ENCODE measurements at regions not wholly inside any gene's neighbourhood (a gene's known extent, or its start where the extent isn't known, plus 50 kb on each side); places are given as distances from the start of the nearest gene placed in this dataset.

DNA sequence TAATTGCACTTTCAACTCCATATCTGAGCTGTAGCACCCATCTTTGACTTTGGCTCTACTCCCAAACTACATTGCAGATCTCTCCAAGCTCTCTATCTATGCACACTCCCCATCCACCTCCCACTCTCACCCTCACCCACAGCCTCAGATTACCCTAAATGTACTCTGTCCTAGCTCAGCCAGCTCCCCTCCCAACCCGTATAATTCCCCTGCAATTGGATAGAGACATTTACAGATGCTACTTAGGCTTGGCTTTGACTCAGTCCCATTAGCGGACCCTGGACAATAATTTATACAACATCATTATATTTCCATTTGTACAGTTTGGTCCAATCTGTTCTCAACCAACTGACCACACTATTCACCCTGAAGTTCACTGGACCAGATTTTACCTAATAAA is 338.9 kb upstream of the ANO3 start:
- Mint-ChIP-seq H3K4me3 (no peak overlapping the region), H3K4me1 (ENCODE audit: low read depth) (no peaks in the 10 kb centered on the region), H3K27ac (no peak overlapping the region), H3K27me3 (ENCODE audit: insufficient read depth) (no peaks in the 10 kb centered on the region), H3K36me3 (ENCODE audit: low read depth) (no peaks in the 10 kb centered on the region), H3K9me3 (no peaks in the 10 kb centered on the region)
- intact Hi-C loops (cut with micrococcal nuclease): no loop called here
- DNase-seq (ENCODE audit: low spot score): no peak

DNA sequence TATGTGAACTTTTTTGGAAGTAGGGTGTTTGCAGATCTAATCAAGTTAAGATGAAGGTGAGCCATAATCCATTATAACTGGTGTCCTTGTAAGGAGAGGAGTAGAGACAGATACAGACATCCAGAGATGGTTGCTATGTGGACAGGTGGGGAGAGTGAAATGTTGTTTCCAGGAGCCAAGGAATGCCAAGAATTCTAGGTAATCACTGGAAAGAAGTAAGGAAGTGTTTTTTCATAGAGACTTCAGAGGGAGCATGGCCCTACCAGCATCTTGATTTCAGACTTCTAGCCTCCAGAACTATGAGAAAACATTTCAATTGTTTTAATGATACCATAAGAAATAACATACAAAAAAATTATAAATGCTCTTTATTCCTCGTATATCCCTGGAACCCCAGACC is 320.5 kb upstream of the ANO3 start:
- DNase-seq (ENCODE audit: low spot score): no peak
- Mint-ChIP-seq H3K27ac (no peak overlapping the region), H3K36me3 (ENCODE audit: low read depth) (no peaks in the 10 kb centered on the region), H3K9me3 (no peaks in the 10 kb centered on the region), H3K4me3 (no peak overlapping the region), H3K27me3 (ENCODE audit: insufficient read depth) (no peaks in the 10 kb centered on the region), H3K4me1 (ENCODE audit: low read depth) (no peaks in the 10 kb centered on the region)
- intact Hi-C loops (cut with micrococcal nuclease): no loop called here

- H3K4me1 Mint-ChIP-seq (ENCODE audit: low read depth): no peaks in the 10 kb centered on the region
- no peak overlapping the region for H3K27ac Mint-ChIP-seq
- no peak for DNase-seq (ENCODE audit: low spot score)
- H3K9me3 Mint-ChIP-seq: no peaks in the 10 kb centered on the region
- no peaks in the 10 kb centered on the region for H3K27me3 Mint-ChIP-seq (ENCODE audit: insufficient read depth)
- no peak overlapping the region for H3K4me3 Mint-ChIP-seq
- intact Hi-C loops (cut with micrococcal nuclease): no loop called here
- no peaks in the 10 kb centered on the region for H3K36me3 Mint-ChIP-seq (ENCODE audit: low read depth)
These were observed 317.3 kb upstream of the ANO3 start for GRCh38 chr11:26014456-26015115.

DNA sequence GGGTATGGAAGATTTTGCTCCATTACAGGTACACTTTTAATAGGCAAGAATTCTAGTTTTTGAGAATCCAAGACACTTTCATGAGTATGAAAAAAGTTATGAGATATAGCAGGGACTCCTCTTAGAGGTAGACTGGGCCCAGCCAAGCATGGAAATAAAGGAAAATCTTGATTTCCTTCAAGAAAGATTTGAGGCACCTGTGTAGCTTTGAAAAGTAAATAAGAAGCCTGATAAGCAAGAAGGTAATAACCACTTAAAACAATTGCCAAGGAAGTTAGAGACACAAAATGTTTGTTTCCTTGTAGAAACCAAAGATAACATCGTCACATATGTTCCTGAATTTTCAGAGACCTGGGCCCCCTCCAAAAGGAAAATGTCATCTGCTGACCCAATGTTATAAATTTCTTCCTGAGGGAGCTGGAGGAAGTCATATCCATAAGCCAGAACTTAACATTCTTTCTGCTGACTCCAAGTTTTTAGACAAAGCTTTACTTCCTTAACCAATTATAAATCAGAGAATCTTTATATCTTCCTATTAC is 314.5 kb upstream of the ANO3 start:
- Mint-ChIP-seq H3K4me1 (ENCODE audit: low read depth) (no peaks in the 10 kb centered on the region), H3K9me3 (no peaks in the 10 kb centered on the region), H3K36me3 (ENCODE audit: low read depth) (no peaks in the 10 kb centered on the region), H3K27ac (no peak overlapping the region), H3K27me3 (ENCODE audit: insufficient read depth) (no peaks in the 10 kb centered on the region), H3K4me3 (no peak overlapping the region)
- DNase-seq (ENCODE audit: low spot score): no peak
- intact Hi-C loops (cut with micrococcal nuclease): no loop called here

- no peaks in the 10 kb centered on the region for H3K9me3 Mint-ChIP-seq
- H3K27me3 Mint-ChIP-seq (ENCODE audit: insufficient read depth): no peaks in the 10 kb centered on the region
- DNase-seq (ENCODE audit: low spot score): no peak
- intact Hi-C loops (cut with micrococcal nuclease): no loop called here
- H3K36me3 Mint-ChIP-seq (ENCODE audit: low read depth): no peaks in the 10 kb centered on the region
- no peak overlapping the region for H3K4me3 Mint-ChIP-seq
- H3K27ac Mint-ChIP-seq: no peak overlapping the region
- H3K4me1 Mint-ChIP-seq (ENCODE audit: low read depth): no peaks in the 10 kb centered on the region
These were observed 314.0 kb upstream of the ANO3 start for GRCh38 chr11:26017903-26018302.

- no peaks in the 10 kb centered on the region for H3K27me3 Mint-ChIP-seq (ENCODE audit: insufficient read depth)
- no peaks in the 10 kb centered on the region for H3K36me3 Mint-ChIP-seq (ENCODE audit: low read depth)
These were observed 313.6 kb upstream of the ANO3 start for GRCh38 chr11:26018336-26018735.

DNA sequence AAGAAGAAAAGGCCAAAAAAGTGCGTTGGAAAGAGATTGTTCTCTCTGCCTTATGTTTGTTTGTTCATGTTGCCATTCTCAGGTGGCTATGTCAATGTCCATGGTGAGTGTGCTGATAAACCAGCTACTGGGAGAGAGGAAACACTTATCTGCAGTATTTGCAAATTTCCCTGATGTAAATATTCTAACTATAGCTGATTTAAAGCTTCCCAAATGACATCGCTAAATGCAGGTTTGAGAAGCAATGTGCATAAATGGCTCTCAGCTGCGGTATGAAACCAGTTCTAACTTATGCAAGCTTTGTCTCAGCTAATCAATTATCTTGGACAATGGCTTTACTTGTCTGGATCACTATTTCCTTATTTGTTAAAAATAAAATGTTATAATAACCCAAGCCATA is 312.5 kb upstream of the ANO3 start:
- Mint-ChIP-seq H3K27me3 (ENCODE audit: insufficient read depth) (no peaks in the 10 kb centered on the region), H3K4me3 (no peak overlapping the region), H3K4me1 (ENCODE audit: low read depth) (no peaks in the 10 kb centered on the region), H3K9me3 (no peaks in the 10 kb centered on the region), H3K36me3 (ENCODE audit: low read depth) (no peaks in the 10 kb centered on the region), H3K27ac (no peak overlapping the region)
- intact Hi-C loops (cut with micrococcal nuclease): no loop called here
- no peak for DNase-seq (ENCODE audit: low spot score)

More at GRCh38 chr11:26018336-26018735, 313.6 kb upstream of the ANO3 start:
- H3K4me1 Mint-ChIP-seq (ENCODE audit: low read depth): no peaks in the 10 kb centered on the region
- H3K4me3 Mint-ChIP-seq: no peak overlapping the region
- H3K27ac Mint-ChIP-seq: no peak overlapping the region
- intact Hi-C loops (cut with micrococcal nuclease): no loop called here
- DNase-seq (ENCODE audit: low spot score): no peak
- no peaks in the 10 kb centered on the region for H3K9me3 Mint-ChIP-seq

DNA sequence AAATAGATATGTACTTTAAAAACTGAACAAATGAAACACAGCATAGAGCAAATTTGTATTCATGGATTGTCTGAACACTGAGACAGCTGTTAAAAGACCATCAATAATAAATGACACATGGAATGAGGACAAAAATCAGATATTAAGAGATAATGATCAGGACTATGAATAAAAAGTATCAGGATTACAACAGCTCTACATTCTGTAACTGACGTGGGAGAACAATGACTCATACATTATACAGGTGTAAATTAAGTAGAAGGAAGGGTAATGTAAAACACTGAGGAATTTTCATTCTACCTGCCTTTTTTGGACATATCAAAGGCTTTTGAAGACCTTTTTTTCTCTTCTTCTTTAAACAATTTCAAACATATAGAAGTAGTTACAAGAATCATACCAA is 310.9 kb upstream of the ANO3 start:
- Mint-ChIP-seq H3K4me1 (ENCODE audit: low read depth) (no peaks in the 10 kb centered on the region), H3K36me3 (ENCODE audit: low read depth) (no peaks in the 10 kb centered on the region), H3K27me3 (ENCODE audit: insufficient read depth) (no peaks in the 10 kb centered on the region), H3K4me3 (no peak overlapping the region), H3K9me3 (no peaks in the 10 kb centered on the region), H3K27ac (no peak overlapping the region)
- intact Hi-C loops (cut with micrococcal nuclease): no loop called here
- no peak for DNase-seq (ENCODE audit: low spot score)

DNA sequence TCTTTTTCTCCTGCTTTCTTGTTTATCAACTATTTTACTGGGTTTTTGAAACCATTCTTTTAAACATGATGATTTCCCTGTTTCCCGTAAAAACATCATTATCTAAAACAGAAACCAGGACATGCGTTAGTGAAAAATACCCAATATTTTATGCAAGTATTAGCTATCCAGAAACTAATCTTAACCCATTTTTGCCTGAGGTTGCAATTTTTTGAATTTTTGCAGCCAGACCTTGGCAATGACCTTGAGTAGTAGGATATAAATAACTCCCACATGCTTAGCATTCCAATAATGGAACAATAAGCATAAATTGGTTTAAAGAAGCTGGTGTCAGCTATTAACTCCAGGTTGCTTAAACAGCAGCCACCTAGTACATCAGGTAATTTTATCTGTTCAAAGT is 308.9 kb upstream of the ANO3 start:
- intact Hi-C loops (cut with micrococcal nuclease): no loop called here
- no peak overlapping the region for H3K4me3 Mint-ChIP-seq
- H3K4me1 Mint-ChIP-seq (ENCODE audit: low read depth): no peaks in the 10 kb centered on the region
- DNase-seq (ENCODE audit: low spot score): no peak
- H3K9me3 Mint-ChIP-seq: peaks cover 7% of the 10 kb centered on the region
- no peak overlapping the region for H3K27ac Mint-ChIP-seq
- H3K27me3 Mint-ChIP-seq (ENCODE audit: insufficient read depth): no peaks in the 10 kb centered on the region
- H3K36me3 Mint-ChIP-seq (ENCODE audit: low read depth): no peaks in the 10 kb centered on the region

- no peaks in the 10 kb centered on the region for H3K4me1 Mint-ChIP-seq (ENCODE audit: low read depth)
- H3K4me3 Mint-ChIP-seq: no peak overlapping the region
- intact Hi-C loops (cut with micrococcal nuclease): no loop called here
- no peak overlapping the region for H3K27ac Mint-ChIP-seq
- H3K9me3 Mint-ChIP-seq: peaks cover 12% of the 10 kb centered on the region
- no peaks in the 10 kb centered on the region for H3K36me3 Mint-ChIP-seq (ENCODE audit: low read depth)
- DNase-seq (ENCODE audit: low spot score): no peak
- H3K27me3 Mint-ChIP-seq (ENCODE audit: insufficient read depth): no peaks in the 10 kb centered on the region
These were observed 306.3 kb upstream of the ANO3 start for GRCh38 chr11:26025676-26026075.

- H3K9me3 Mint-ChIP-seq: peaks cover 12% of the 10 kb centered on the region
- H3K27me3 Mint-ChIP-seq (ENCODE audit: insufficient read depth): no peaks in the 10 kb centered on the region
- H3K36me3 Mint-ChIP-seq (ENCODE audit: low read depth): no peaks in the 10 kb centered on the region
- DNase-seq (ENCODE audit: low spot score): no peak
- no peak overlapping the region for H3K27ac Mint-ChIP-seq
- H3K4me3 Mint-ChIP-seq: no peak overlapping the region
- intact Hi-C loops (cut with micrococcal nuclease): no loop called here
- no peaks in the 10 kb centered on the region for H3K4me1 Mint-ChIP-seq (ENCODE audit: low read depth)
These were observed 305.9 kb upstream of the ANO3 start for GRCh38 chr11:26026078-26026477.

- Mint-ChIP-seq H3K9me3 (peaks cover 12% of the 10 kb centered on the region), H3K4me1 (ENCODE audit: low read depth) (no peaks in the 10 kb centered on the region), H3K4me3 (no peak overlapping the region), H3K27me3 (ENCODE audit: insufficient read depth) (no peaks in the 10 kb centered on the region), H3K27ac (no peak overlapping the region), H3K36me3 (ENCODE audit: low read depth) (no peaks in the 10 kb centered on the region)
- intact Hi-C loops (cut with micrococcal nuclease): no loop called here
- DNase-seq (ENCODE audit: low spot score): no peak
These were observed 304.0 kb upstream of the ANO3 start for GRCh38 chr11:26027887-26028286.

GRCh38 chr11:26028393-26028911 is 303.5 kb upstream of the ANO3 start:
- no peak overlapping the region for H3K4me3 Mint-ChIP-seq
- intact Hi-C loops (cut with micrococcal nuclease): no loop called here
- peaks cover 12% of the 10 kb centered on the region for H3K9me3 Mint-ChIP-seq
- DNase-seq (ENCODE audit: low spot score): no peak
- H3K4me1 Mint-ChIP-seq (ENCODE audit: low read depth): no peaks in the 10 kb centered on the region
- H3K27ac Mint-ChIP-seq: no peak overlapping the region
- no peaks in the 10 kb centered on the region for H3K27me3 Mint-ChIP-seq (ENCODE audit: insufficient read depth)
- no peaks in the 10 kb centered on the region for H3K36me3 Mint-ChIP-seq (ENCODE audit: low read depth)

GRCh38 chr11:26030399-26030798 is 301.5 kb upstream of the ANO3 start:
- intact Hi-C loops (cut with micrococcal nuclease): no loop called here
- no peaks in the 10 kb centered on the region for H3K27me3 Mint-ChIP-seq (ENCODE audit: insufficient read depth)
- no peak for DNase-seq (ENCODE audit: low spot score)
- H3K36me3 Mint-ChIP-seq (ENCODE audit: low read depth): no peaks in the 10 kb centered on the region
- no peak overlapping the region for H3K27ac Mint-ChIP-seq
- no peaks in the 10 kb centered on the region for H3K4me1 Mint-ChIP-seq (ENCODE audit: low read depth)
- peaks cover 12% of the 10 kb centered on the region for H3K9me3 Mint-ChIP-seq
- H3K4me3 Mint-ChIP-seq: no peak overlapping the region

All from activated T-helper 1 cell treated with anti-CD3 and anti-CD28 coated beads, Interleukin-12 subunit alpha, Interleukin-12 subunit beta, Interleukin-2, Interleukin-4 antibody, amounts not matched to agents 30 ng/mL and 10 ng/mL and 1 ng/mL, durations not matched to agents 14 hours and 24 hours and 36 hours (primary cell).